Immature natural killer cell (primary cell): ENCODE measurements at regions not wholly inside any gene's neighbourhood (a gene's known extent, or its start where the extent isn't known, plus 50 kb on each side); places are given as distances from the start of the nearest gene placed in this dataset.
"Not testable (repeated sequence)": the region's sequence is repeated elsewhere in the genome, so short reads cannot be mapped to it uniquely, and the experiment has no call there.

ENCODE experiments used
- DNase-seq, 3 donors: peaks; one replicate each; pipeline ENCODE4 v3.0.0; 2022; ENCODE audit warnings: mixed read lengths in 1 of 3
- H3K27ac Mint-ChIP-seq, 6 donors: one replicate each; pipeline ENCODE4 v1.8.0; 2020; ENCODE audit warnings: mixed read lengths in 6 of 6, mild to moderate bottlenecking in 5 of 6, inconsistent platforms in 4 of 6, moderate library complexity in 3 of 6
- H3K27me3 Mint-ChIP-seq, 3 donors: one replicate each; pipeline ENCODE4 v1.8.0; 2020 to 2021; ENCODE audit warnings: low read depth in 3 of 3, mild to moderate bottlenecking in 3 of 3, mixed read lengths in 3 of 3, moderate library complexity in 3 of 3, inconsistent platforms in 1 of 3
- H3K36me3 Mint-ChIP-seq, 3 donors: one replicate each; pipeline ENCODE4 v1.8.0; 2020; ENCODE audit warnings: mixed read lengths in 3 of 3, inconsistent platforms in 2 of 3, mild to moderate bottlenecking in 2 of 3
- H3K4me1 Mint-ChIP-seq, 2 donors: one replicate each; pipeline ENCODE4 v1.8.0; 2020; ENCODE audit warnings: inconsistent platforms in 2 of 2, mild to moderate bottlenecking in 2 of 2, mixed read lengths in 2 of 2, moderate library complexity in 1 of 2
- H3K4me3 Mint-ChIP-seq, 5 donors: one replicate each; pipeline ENCODE4 v1.8.0; 2020; ENCODE audit warnings: mild to moderate bottlenecking in 5 of 5, mixed read lengths in 5 of 5, inconsistent platforms in 3 of 5, moderate library complexity in 3 of 5
- H3K9me3 Mint-ChIP-seq, 6 donors: one replicate each; pipeline ENCODE4 v1.8.0; 2020; ENCODE audit warnings: mild to moderate bottlenecking in 6 of 6, mixed read lengths in 6 of 6, inconsistent platforms in 4 of 6, moderate library complexity in 3 of 6

DNA sequence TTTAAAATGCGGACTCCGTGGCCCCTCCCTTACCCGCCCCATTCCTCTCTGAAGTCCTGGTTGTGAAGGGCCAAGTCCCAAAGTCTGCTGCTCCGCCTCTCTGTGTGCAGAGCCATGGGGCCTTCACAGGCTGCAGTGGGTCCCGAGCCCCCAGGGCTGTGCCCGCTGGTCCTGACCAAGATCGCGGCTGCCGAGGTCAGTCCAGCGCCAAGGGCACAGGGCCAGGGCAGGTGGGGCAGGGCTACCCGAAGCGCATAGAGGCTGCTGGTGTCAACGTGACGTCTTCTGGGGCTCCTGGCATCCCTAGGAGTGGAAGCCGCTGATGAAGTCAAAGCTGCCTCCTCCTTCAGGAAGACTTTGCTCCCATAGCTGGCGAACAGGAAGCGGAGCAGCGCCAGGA is 858.8 kb downstream of the TUBA3C start:
- H3K9me3 Mint-ChIP-seq: peaks cover 2 to 20% (median 16%) of the 10 kb centered on the region in 6 donors
- H3K27ac Mint-ChIP-seq, H3K4me3 Mint-ChIP-seq, H3K4me1 Mint-ChIP-seq, H3K36me3 Mint-ChIP-seq, DNase-seq, H3K27me3 Mint-ChIP-seq: not testable (repeated sequence)

- H3K36me3 Mint-ChIP-seq, H3K4me3 Mint-ChIP-seq, DNase-seq, H3K27ac Mint-ChIP-seq, H3K27me3 Mint-ChIP-seq, H3K4me1 Mint-ChIP-seq: not testable (repeated sequence)
- H3K9me3 Mint-ChIP-seq: peaks cover 2 to 32% (median 23%) of the 10 kb centered on the region in 6 donors
Observed at GRCh38 chr13:18319653-18320052, 862.0 kb downstream of the TUBA3C start.

GRCh38 chr13:18303240-18303813 is 878.3 kb downstream of the TUBA3C start:
- not testable (repeated sequence) for H3K4me3 Mint-ChIP-seq

GRCh38 chr13:18300968-18301367 is 880.7 kb downstream of the TUBA3C start:
- not testable (repeated sequence) for DNase-seq, H3K36me3 Mint-ChIP-seq, H3K27me3 Mint-ChIP-seq, H3K4me3 Mint-ChIP-seq, H3K27ac Mint-ChIP-seq, H3K4me1 Mint-ChIP-seq
- H3K9me3 Mint-ChIP-seq: peaks cover 12 to 50% (median 37%) of the 10 kb centered on the region in 6 donors

More at GRCh38 chr13:18303240-18303813, 878.3 kb downstream of the TUBA3C start:
- not testable (repeated sequence) for H3K36me3 Mint-ChIP-seq, DNase-seq, H3K4me1 Mint-ChIP-seq, H3K27ac Mint-ChIP-seq, H3K27me3 Mint-ChIP-seq
- peaks cover 12 to 40% (median 32%) of the 10 kb centered on the region in 6 donors for H3K9me3 Mint-ChIP-seq

GRCh38 chr13:18297359-18297758 is 884.3 kb downstream of the TUBA3C start:
- H3K4me1 Mint-ChIP-seq, H3K27me3 Mint-ChIP-seq, DNase-seq, H3K27ac Mint-ChIP-seq, H3K36me3 Mint-ChIP-seq, H3K4me3 Mint-ChIP-seq: not testable (repeated sequence)
- H3K9me3 Mint-ChIP-seq: peaks cover 9 to 26% (median 19%) of the 10 kb centered on the region in 6 donors

DNA sequence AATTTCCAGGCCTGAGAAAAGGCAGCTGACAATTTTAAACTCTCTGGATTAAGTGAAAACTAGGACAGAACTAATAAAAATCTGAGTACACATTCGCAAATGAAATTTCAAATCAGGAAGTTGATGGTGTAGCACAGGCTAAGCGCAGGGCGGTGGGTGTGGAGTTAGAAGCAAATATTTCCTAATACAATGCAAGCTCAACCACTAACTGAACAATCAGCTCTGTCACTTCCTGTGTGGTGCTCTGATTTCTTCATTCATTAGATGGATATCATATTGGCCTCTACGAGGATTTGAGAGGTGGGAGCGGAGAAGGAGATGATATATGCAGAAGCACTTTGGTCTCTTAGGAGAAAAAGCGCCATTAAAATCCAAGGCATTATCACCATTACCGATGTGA is 885.0 kb downstream of the TUBA3C start:
- H3K36me3 Mint-ChIP-seq, H3K4me1 Mint-ChIP-seq: not testable (repeated sequence)

GRCh38 chr13:18294311-18294710 is 887.3 kb downstream of the TUBA3C start:
- H3K9me3 Mint-ChIP-seq: peaks cover 6 to 20% (median 15%) of the 10 kb centered on the region in 6 donors
- not testable (repeated sequence) for H3K36me3 Mint-ChIP-seq, H3K27me3 Mint-ChIP-seq, H3K27ac Mint-ChIP-seq, H3K4me1 Mint-ChIP-seq, H3K4me3 Mint-ChIP-seq, DNase-seq

More for the DNA sequence above, 885.0 kb downstream of the TUBA3C start:
- not testable (repeated sequence) for H3K4me3 Mint-ChIP-seq, H3K27me3 Mint-ChIP-seq, DNase-seq, H3K27ac Mint-ChIP-seq
- H3K9me3 Mint-ChIP-seq: peaks cover 8 to 18% (median 15%) of the 10 kb centered on the region in 6 donors

- peaks cover 0 to 13% (median 6%) of the 10 kb centered on the region in 6 donors for H3K9me3 Mint-ChIP-seq
- DNase-seq, H3K27me3 Mint-ChIP-seq, H3K36me3 Mint-ChIP-seq, H3K4me1 Mint-ChIP-seq, H3K4me3 Mint-ChIP-seq, H3K27ac Mint-ChIP-seq: not testable (repeated sequence)
Observed at GRCh38 chr13:18286848-18287247, 894.8 kb downstream of the TUBA3C start.

DNA sequence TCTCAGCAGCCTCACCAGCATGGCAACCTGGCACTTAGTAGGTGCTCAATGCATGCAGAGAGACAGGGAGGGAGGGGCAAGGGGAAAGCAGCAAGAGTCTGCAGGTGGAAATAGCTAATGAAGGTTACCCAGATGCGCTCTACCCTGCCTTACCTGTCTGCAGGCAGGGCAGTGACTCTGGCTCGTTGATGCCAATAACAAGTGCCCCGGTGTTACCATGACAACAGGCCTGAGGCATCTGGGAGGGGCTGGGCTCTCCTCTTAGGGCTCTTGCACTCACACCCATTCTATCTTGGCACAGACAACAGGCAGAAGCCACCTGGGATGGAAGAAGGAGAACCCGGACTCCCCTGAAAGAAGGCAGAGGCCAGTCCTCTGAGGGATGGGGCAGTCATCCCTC is 896.0 kb downstream of the TUBA3C start:
- H3K36me3 Mint-ChIP-seq, H3K27ac Mint-ChIP-seq, DNase-seq, H3K27me3 Mint-ChIP-seq, H3K4me1 Mint-ChIP-seq, H3K4me3 Mint-ChIP-seq: not testable (repeated sequence)
- H3K9me3 Mint-ChIP-seq: peaks cover 2 to 13% (median 6%) of the 10 kb centered on the region in 6 donors

DNA sequence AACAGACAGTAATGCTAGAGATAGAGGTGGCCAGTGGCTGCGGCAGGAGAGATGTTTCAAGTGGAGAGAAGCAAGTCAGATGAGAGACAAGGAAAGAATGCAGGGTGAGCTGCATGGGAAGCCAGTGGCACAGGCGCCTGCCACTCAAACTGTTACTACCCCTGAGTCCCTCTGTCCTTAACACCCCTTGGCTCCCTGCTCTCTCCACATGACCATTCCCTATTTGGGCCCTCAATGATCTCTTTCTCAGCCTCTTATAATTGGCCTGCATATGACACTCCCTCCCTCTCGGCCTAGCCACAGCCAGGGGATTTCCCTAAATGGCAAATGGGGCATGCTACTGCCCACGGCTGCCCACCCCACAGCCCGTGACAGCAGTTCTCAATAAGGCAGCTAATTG is 897.6 kb downstream of the TUBA3C start:
- H3K4me1 Mint-ChIP-seq, H3K36me3 Mint-ChIP-seq, H3K27ac Mint-ChIP-seq, H3K4me3 Mint-ChIP-seq, DNase-seq, H3K27me3 Mint-ChIP-seq: not testable (repeated sequence)
- peaks cover 2 to 13% (median 6%) of the 10 kb centered on the region in 6 donors for H3K9me3 Mint-ChIP-seq

GRCh38 chr13:18281829-18282597 is 899.6 kb downstream of the TUBA3C start:
- H3K4me1 Mint-ChIP-seq, H3K27ac Mint-ChIP-seq, H3K27me3 Mint-ChIP-seq, DNase-seq, H3K4me3 Mint-ChIP-seq, H3K36me3 Mint-ChIP-seq: not testable (repeated sequence)
- H3K9me3 Mint-ChIP-seq: peaks cover 4 to 13% (median 9%) of the 10 kb centered on the region in 6 donors

DNA sequence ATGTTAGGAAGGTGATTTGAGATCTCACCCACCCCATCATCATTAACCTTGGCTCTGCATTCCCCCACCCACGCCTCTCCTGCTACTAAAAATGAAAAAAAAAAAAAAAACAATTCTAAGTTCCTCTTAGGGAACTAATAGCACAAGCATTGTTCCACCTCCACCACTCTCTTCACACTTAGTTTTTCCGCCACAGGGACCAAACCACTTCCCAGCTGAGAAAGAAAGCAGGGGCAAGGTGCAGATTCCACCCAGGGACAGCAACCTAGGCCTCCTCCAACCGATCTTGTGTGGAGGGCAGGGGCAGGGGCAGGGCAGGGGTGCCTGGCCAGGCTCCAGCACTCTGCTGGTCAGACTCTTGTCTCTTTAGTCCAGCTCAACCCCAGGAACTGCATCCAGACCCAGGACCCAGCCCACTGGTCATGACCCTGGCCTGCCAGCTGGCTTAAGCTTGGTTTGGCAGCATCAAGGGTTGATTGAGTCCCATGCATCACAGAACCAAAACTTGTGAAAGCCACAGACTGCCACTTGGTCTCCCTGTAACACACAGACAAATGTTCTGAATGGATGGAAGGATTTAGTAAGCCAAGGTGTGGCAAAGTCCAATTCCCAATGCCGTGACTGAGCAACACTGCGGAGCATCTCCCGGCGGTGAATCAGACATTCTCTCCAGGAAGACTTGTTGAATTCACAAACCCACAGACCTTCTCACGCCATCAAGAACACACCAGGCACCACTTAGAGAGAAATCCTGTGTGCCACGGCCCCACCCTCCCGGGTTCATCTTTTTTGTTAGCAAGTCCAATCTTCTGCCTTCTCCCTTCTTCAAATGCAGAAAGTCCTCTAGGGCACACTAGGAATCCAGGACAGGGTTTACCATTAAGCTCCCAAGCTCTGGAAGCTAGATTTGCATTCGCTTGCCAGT is 900.5 kb downstream of the TUBA3C start:
- H3K27me3 Mint-ChIP-seq, H3K36me3 Mint-ChIP-seq, H3K9me3 Mint-ChIP-seq, DNase-seq, H3K4me1 Mint-ChIP-seq, H3K27ac Mint-ChIP-seq: not testable (repeated sequence)
- H3K4me3 Mint-ChIP-seq: peak overlapping the region in 1 of 5 donors; percentile 14

GRCh38 chr13:18279971-18280370 is 901.7 kb downstream of the TUBA3C start:
- H3K9me3 Mint-ChIP-seq: peaks cover 4 to 10% (median 8%) of the 10 kb centered on the region in 6 donors
- not testable (repeated sequence) for H3K36me3 Mint-ChIP-seq, H3K4me3 Mint-ChIP-seq, DNase-seq, H3K27ac Mint-ChIP-seq, H3K4me1 Mint-ChIP-seq, H3K27me3 Mint-ChIP-seq

DNA sequence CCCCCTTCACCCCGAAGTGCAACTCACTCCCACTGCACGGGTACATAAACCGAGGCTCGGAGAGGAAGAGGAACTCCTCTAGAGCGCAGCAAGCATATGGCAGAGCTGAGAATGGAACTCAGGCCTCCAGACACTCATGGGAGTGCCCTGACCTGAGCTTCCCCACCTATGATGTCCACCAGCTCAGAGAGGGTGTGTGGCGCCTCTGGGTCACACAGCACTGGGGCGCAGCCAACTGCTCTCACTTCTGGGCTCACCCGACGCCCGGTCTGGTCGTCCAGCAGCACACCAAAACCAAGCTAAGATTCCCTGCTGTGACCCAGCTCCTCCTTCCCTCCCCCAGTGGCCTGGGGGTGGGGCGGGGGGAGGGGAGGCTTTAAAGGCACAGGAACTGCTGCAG is 904.3 kb downstream of the TUBA3C start:
- H3K9me3 Mint-ChIP-seq, H3K36me3 Mint-ChIP-seq, DNase-seq, H3K27me3 Mint-ChIP-seq, H3K4me3 Mint-ChIP-seq, H3K4me1 Mint-ChIP-seq, H3K27ac Mint-ChIP-seq: not testable (repeated sequence)
